RWPE2 (cell line): ENCODE measurements at regions not wholly inside any gene's neighbourhood (a gene's known extent, or its start where the extent isn't known, plus 50 kb on each side); places are given as distances from the start of the nearest gene placed in this dataset.

Experiments
- ATAC-seq: fragments of 200-7000 bp; cut with Tn5 transposase; 3 replicates; pipeline ENCODE4 v1.9.1; 2021; ENCODE audit warnings: low read depth
- DNase-seq: peaks from one replicate; pipeline ENCODE4 v3.0.0-alpha.2; 2020; ENCODE audit warnings: low spot score
- H3K27ac ChIP-seq: fragments of 450-650 bp; 2 replicates; pipeline ENCODE4 v1.5.1; 2017; ENCODE audit warnings: mild to moderate bottlenecking; ENCODE audit not compliant: poor library complexity, severe bottlenecking
- H3K27me3 ChIP-seq: fragments of 250-450 bp; sonication (Bioruptor Pico); 2 replicates; pipeline ENCODE4 v1.5.1; 2021; ENCODE audit warnings: mild to moderate bottlenecking, moderate library complexity; ENCODE audit not compliant: insufficient read depth, poor library complexity, severe bottlenecking
- H3K36me3 ChIP-seq: fragments of 250-450 bp; sonication (Bioruptor Pico); 2 replicates; pipeline ENCODE4 v1.5.1; 2020; ENCODE audit warnings: low read depth, mild to moderate bottlenecking, moderate library complexity
- H3K4me1 ChIP-seq: fragments of 250-450 bp; sonication (Bioruptor Pico); 2 replicates; pipeline ENCODE4 v1.5.1; 2021; ENCODE audit warnings: mild to moderate bottlenecking, moderate library complexity; ENCODE audit not compliant: insufficient read depth, poor library complexity, severe bottlenecking
- H3K4me3 ChIP-seq: fragments of 250-450 bp; sonication (Bioruptor Pico); 2 replicates; pipeline ENCODE4 v1.5.1; 2021; ENCODE audit warnings: mild to moderate bottlenecking, moderate library complexity; ENCODE audit not compliant: severe bottlenecking
- H3K9me3 ChIP-seq: fragments of 250-450 bp; sonication (Bioruptor Pico); 2 replicates; pipeline ENCODE4 v1.5.1; 2021; ENCODE audit warnings: mild to moderate bottlenecking, moderate library complexity; ENCODE audit not compliant: severe bottlenecking
- CTCF ChIP-seq: fragments of 450-650 bp; IDR thresholded peaks from one replicate; pipeline ENCODE4 v1.5.1; 2017; ENCODE audit warnings: mild to moderate bottlenecking, moderate library complexity; ENCODE audit not compliant: poor library complexity, severe bottlenecking

DNA sequence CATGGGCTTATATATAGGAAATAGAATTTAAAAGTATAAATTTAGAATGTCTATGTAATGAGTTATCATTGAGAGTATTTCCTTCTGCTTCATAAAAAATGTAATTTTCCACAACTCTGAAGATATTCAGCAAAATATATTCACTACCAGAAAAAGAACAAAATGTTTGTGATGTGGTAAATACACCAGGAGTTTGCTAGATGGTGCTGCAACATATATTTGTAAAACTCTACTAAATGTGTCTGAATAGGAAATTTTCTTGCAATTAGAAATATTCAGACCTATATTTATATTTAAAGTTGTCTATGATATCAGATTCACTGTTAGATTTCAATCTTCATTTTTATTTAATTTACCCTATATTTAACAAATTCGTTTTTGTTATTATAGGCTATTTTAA lies 201.1 kb downstream of the PPP1R3A start:
- no peak for DNase-seq
- H3K27ac ChIP-seq, result no peak overlapping the region
- H3K4me1 ChIP-seq, result no peaks in the 10 kb centered on the region
- no peaks in the 10 kb centered on the region for H3K9me3 ChIP-seq
- no peak for ATAC-seq
- no peak for TF ChIP-seq CTCF
- no peaks in the 10 kb centered on the region for H3K36me3 ChIP-seq
- no peak overlapping the region for H3K4me3 ChIP-seq
- no peaks in the 10 kb centered on the region for H3K27me3 ChIP-seq

DNA sequence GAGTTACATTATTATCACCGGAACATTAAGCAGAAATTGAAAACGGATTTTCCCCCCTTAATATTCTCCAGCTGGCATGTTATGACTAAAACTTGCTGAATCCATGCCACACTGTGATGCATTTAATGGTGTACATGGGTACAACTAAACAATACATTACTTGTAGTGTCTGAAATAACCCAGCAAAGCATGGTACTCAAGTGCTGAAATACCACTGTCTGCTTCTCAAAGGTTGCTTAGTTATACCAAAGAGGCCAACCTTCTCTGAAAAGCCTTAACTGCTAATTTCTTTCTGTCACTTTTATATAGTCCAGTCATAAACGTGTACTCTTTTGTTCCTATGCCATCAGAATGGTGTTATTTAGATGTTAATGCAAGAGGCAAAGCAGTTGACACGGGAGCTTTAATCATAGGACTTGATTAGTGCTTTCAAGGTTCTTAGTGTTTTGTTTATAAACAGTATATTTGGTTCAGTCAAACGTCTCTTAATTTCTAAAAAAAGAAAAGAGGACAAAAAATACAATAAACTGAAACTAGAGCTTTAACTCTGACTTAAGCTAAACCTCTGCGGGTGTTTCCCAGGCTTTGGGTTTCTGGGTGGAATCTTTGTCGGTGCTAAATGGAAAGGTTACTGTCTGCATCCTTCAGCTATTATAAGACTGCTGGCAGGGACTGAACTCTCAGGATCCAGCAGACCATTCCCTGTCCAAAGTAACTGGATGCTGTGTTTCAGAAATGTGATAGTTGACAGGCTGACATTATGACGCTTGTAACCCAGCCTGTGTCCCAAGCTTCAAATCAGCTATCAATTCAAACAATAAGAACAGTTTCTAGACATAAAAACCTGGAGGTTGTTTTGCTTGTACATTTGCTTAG lies 202.6 kb downstream of the PPP1R3A start:
- Histone ChIP-seq H3K27ac (no peak overlapping the region), H3K4me3 (no peak overlapping the region), H3K9me3 (no peaks in the 10 kb centered on the region), H3K4me1 (no peaks in the 10 kb centered on the region), H3K36me3 (no peaks in the 10 kb centered on the region), H3K27me3 (no peaks in the 10 kb centered on the region)
- no peak for TF ChIP-seq CTCF
- DNase-seq, result no peak
- ATAC-seq, result no peak

DNA sequence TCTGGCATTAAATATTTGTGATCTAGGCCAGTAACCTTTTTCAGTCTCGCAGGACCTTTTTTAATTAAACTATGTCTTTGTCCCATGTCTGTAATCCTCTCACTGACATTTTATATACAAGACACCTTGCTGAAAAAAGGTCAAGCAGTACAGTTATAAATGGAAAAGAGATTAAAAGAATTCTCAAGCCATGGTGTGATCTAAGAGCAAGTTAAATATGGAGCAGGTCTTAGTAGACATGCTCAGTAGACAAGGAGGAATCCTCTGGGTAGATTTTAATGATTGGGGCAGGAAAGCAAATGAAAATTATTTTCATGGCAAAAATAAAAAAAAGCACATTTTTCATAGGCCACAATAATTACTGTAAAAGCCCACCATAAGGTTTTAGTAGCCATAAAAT lies 203.5 kb downstream of the PPP1R3A start:
- Histone ChIP-seq H3K9me3 (no peaks in the 10 kb centered on the region), H3K4me1 (no peaks in the 10 kb centered on the region), H3K27ac (no peak overlapping the region), H3K36me3 (no peaks in the 10 kb centered on the region), H3K4me3 (no peak overlapping the region), H3K27me3 (no peaks in the 10 kb centered on the region)
- ATAC-seq, result no peak
- TF ChIP-seq CTCF, result no peak
- no peak for DNase-seq

- Histone ChIP-seq H3K4me3 (no peak overlapping the region), H3K4me1 (no peaks in the 10 kb centered on the region), H3K27ac (no peak overlapping the region), H3K36me3 (no peaks in the 10 kb centered on the region), H3K9me3 (no peaks in the 10 kb centered on the region), H3K27me3 (no peaks in the 10 kb centered on the region)
- DNase-seq (no peak), ATAC-seq (peak; percentile 85)
- peak; percentile 95 for TF ChIP-seq CTCF
Observed at GRCh38 chr7:113710310-113711096, 208.3 kb downstream of the PPP1R3A start.

- DNase-seq, result no peak
- no peaks in the 10 kb centered on the region for H3K4me1 ChIP-seq
Observed at GRCh38 chr7:113705439-113705838, 213.4 kb downstream of the PPP1R3A start.

More at GRCh38 chr7:113705439-113705838, 213.4 kb downstream of the PPP1R3A start:
- no peak overlapping the region for H3K4me3 ChIP-seq
- H3K9me3 ChIP-seq, result no peaks in the 10 kb centered on the region
- H3K27ac ChIP-seq, result no peak overlapping the region
- no peaks in the 10 kb centered on the region for H3K36me3 ChIP-seq
- TF ChIP-seq CTCF, result no peak
- ATAC-seq, result no peak
- H3K27me3 ChIP-seq, result peaks cover 3% of the 10 kb centered on the region
